ENCODE measurements at regions not wholly inside any gene's neighbourhood (a gene's known extent, or its start where the extent isn't known, plus 50 kb on each side); places are given as distances from the start of the nearest gene placed in this dataset.

- no peaks in the 10 kb centered on the region for H3K36me3 ChIP-seq
- no peaks in the 10 kb centered on the region for H3K4me1 ChIP-seq
- no peak for DNase-seq (ENCODE audit: low spot score)
- H3K9me3 ChIP-seq, result peaks cover 0 to 12% of the 10 kb centered on the region in 2 donors
- TF ChIP-seq, protein P1, sequence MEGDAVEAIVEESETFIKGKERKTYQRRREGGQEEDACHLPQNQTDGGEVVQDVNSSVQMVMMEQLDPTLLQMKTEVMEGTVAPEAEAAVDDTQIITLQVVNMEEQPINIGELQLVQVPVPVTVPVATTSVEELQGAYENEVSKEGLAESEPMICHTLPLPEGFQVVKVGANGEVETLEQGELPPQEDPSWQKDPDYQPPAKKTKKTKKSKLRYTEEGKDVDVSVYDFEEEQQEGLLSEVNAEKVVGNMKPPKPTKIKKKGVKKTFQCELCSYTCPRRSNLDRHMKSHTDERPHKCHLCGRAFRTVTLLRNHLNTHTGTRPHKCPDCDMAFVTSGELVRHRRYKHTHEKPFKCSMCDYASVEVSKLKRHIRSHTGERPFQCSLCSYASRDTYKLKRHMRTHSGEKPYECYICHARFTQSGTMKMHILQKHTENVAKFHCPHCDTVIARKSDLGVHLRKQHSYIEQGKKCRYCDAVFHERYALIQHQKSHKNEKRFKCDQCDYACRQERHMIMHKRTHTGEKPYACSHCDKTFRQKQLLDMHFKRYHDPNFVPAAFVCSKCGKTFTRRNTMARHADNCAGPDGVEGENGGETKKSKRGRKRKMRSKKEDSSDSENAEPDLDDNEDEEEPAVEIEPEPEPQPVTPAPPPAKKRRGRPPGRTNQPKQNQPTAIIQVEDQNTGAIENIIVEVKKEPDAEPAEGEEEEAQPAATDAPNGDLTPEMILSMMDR (IDR thresholded peaks at IDR 0.05), result no peak
- no peak overlapping the region for H3K27ac ChIP-seq
- no peaks in the 10 kb centered on the region for H3K27me3 ChIP-seq
- H3K4me3 ChIP-seq, result no peak overlapping the region
These were observed 407.8 kb downstream of the PTPRC start for GRCh38 chr1:199046618-199047017.

DNA sequence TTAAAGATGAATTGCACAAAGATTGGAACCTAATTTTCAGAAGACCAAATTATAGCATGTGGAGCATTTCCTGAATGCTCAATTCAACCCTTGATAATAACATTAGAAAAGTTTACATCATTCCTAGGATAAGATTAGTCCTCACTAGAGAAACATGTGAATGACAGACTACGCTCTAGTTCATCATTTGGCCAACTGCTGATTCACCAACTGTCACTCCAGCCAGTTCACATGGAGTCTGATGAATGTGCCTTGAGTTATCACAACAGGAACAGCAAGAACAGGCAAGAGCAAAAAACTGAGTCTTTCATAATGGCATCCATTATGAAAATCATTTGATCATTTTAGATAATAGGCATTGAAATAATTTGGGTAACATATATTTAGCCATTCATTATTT is 415.9 kb downstream of the PTPRC start:
- H3K9me3 ChIP-seq, result peaks cover 0 to 8% of the 10 kb centered on the region in 2 donors
- TF ChIP-seq, protein P1 (IDR thresholded peaks at IDR 0.05), result no peak

DNA sequence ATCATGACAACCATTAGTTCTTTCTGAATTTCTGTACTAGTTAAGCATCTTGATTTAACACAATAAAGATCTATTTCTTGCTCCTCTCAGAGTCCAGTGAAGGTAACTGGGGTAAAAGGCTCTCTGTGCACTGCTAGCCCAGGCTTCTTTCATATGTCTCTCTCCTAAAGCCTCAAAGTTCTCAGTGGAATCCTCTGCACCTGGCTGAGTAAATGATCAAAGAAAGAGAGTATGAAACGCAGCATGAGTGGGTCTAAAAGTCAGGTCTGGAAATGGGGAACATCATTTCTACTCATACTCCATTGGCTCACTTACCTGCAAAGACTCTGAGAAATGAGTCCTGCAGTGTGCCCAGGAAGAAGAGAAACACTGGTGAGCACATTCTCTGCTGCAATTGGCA is 418.5 kb downstream of the PTPRC start:
- H3K36me3 ChIP-seq, result no peaks in the 10 kb centered on the region
- TF ChIP-seq, protein P1 (IDR thresholded peaks at IDR 0.05), result no peak
- no peaks in the 10 kb centered on the region for H3K9me3 ChIP-seq
- no peak for DNase-seq (ENCODE audit: low spot score)
- no peaks in the 10 kb centered on the region for H3K27me3 ChIP-seq
- H3K4me3 ChIP-seq, result no peak overlapping the region
- no peaks in the 10 kb centered on the region for H3K4me1 ChIP-seq
- no peak overlapping the region for H3K27ac ChIP-seq

More for the DNA sequence above, 415.9 kb downstream of the PTPRC start:
- Histone ChIP-seq H3K27me3 (no peaks in the 10 kb centered on the region), H3K4me1 (no peaks in the 10 kb centered on the region), H3K4me3 (no peak overlapping the region), H3K27ac (no peak overlapping the region), H3K36me3 (no peaks in the 10 kb centered on the region)
- DNase-seq (ENCODE audit: low spot score), result no peak

- Histone ChIP-seq H3K36me3 (no peaks in the 10 kb centered on the region), H3K9me3 (no peaks in the 10 kb centered on the region), H3K27me3 (no peaks in the 10 kb centered on the region), H3K27ac (no peak overlapping the region), H3K4me1 (no peaks in the 10 kb centered on the region), H3K4me3 (no peak overlapping the region)
- no peak for DNase-seq (ENCODE audit: low spot score)
- TF ChIP-seq, protein P1 (IDR thresholded peaks at IDR 0.05), result no peak
These were observed 419.4 kb downstream of the PTPRC start for GRCh38 chr1:199058281-199058680.

DNA sequence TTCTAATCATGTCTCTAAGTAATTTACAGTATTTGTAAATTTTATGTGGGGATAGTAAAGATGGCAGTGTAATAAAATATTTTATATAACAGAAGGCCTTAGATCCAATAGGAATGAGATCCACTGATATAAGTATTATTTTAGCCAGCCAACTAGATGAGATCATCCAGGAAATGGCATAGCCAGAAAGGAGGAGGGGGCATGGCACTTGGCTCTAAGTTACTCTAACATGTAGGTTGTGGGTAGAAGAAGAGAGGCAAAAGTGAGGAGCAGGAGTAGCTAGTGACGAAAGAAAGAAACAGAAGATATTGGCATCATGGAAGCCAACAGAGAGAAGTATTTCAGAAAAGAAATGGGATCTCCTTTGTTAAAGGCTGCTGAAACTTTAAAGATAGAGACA is 426.1 kb downstream of the PTPRC start:
- H3K4me3 ChIP-seq, result no peak overlapping the region
- no peaks in the 10 kb centered on the region for H3K4me1 ChIP-seq
- TF ChIP-seq, protein P1 (IDR thresholded peaks at IDR 0.05), result no peak
- H3K36me3 ChIP-seq, result no peaks in the 10 kb centered on the region
- H3K9me3 ChIP-seq, result no peaks in the 10 kb centered on the region
- H3K27me3 ChIP-seq, result no peaks in the 10 kb centered on the region
- DNase-seq (ENCODE audit: low spot score), result no peak
- no peak overlapping the region for H3K27ac ChIP-seq

GRCh38 chr1:199067483-199067882 is 428.6 kb downstream of the PTPRC start:
- Histone ChIP-seq H3K9me3 (no peaks in the 10 kb centered on the region), H3K36me3 (no peaks in the 10 kb centered on the region), H3K4me1 (no peaks in the 10 kb centered on the region), H3K27ac (no peak overlapping the region), H3K4me3 (no peak overlapping the region), H3K27me3 (no peaks in the 10 kb centered on the region)
- TF ChIP-seq, protein P1 (IDR thresholded peaks at IDR 0.05), result no peak
- no peak for DNase-seq (ENCODE audit: low spot score)

Data from right atrium auricular region (tissue), 2 donors.